Psoas muscle (tissue), 7 donors: ENCODE measurements at regions not wholly inside any gene's neighbourhood (a gene's known extent, or its start where the extent isn't known, plus 50 kb on each side); places are given as distances from the start of the nearest gene placed in this dataset.

Experiments
- ATAC-seq, 4 donors: fragments of 200-7000 bp; cut with Tn5 transposase; one replicate each; pipeline ENCODE4 v1.9.1; 2020; ENCODE audit warnings: moderate library complexity in 3 of 4, mild to moderate bottlenecking in 2 of 4
- DNase-seq, 2 donors: peaks; one replicate each; pipeline ENCODE4 v3.0.0-alpha.2; 2020
- H3K27ac ChIP-seq: fragments of 200-600 bp; one replicate; pipeline ENCODE4 v1.8.0; 2022
- H3K27me3 ChIP-seq, 3 donors: fragments of 200-600 bp in 1 of 3; one replicate each; pipeline versions ENCODE4 v1.6.1 to v1.8.0; 2013 to 2022; ENCODE audit warnings: low read length in 2 of 3, mild to moderate bottlenecking in 2 of 3, moderate library complexity in 1 of 3; ENCODE audit not compliant: insufficient read depth in 3 of 3
- H3K36me3 ChIP-seq, 2 donors: fragments of 200-600 bp in 1 of 2; one replicate each; pipeline versions ENCODE4 v1.6.1 to v1.8.0; 2013 to 2022; ENCODE audit warnings: low read depth in 1 of 2, mild to moderate bottlenecking in 1 of 2, moderate library complexity in 1 of 2; ENCODE audit not compliant: insufficient read depth in 1 of 2
- H3K4me1 ChIP-seq: fragments of 200-600 bp; one replicate; pipeline ENCODE4 v1.8.0; 2022
- H3K4me3 ChIP-seq: fragments of 200-600 bp; one replicate; pipeline ENCODE4 v1.8.0; 2022; ENCODE audit warnings: mild to moderate bottlenecking
- H3K9me3 ChIP-seq: fragments of 200-600 bp; one replicate; pipeline ENCODE4 v1.8.0; 2022
- CTCF ChIP-seq: fragments of 200-600 bp; IDR thresholded peaks from one replicate; pipeline ENCODE4 v1.8.0; 2022; ENCODE audit warnings: antibody characterized with exemption
- WGBS, 3 donors: extraction: QIAGEN DNeasy Blood & Tissue Kit; methylation state at CpG; one replicate each; pipeline versions ENCODE4 v1.1.6 to v1.1.7; 2013; 5-methylcytosine and 5-hydroxymethylcytosine counted together
- intact Hi-C, 2 donors: fragments of 100-400 bp; cut with DNase I; formaldehyde crosslinking; loops; one replicate each; pipeline versions ENCODE4 v1.11.0 to v1.14.2; 2022
- donor health status: healthy with polysubstance abuse.
- donor health status: DM: no; HTN: no; CAD: no; lungs with moderate emphysema.
- donor health status: Bipolar disorder and iron deficiency.
- donor health status: healthy.
- donor health status: DM: yes; HTN: yes; CAD: no.
- donor health status: DM: no; HTN: no; CAD: no.
- donor health status: DM: yes; HTN: yes; CAD: no.

- DNase-seq (no peak), ATAC-seq (no peak)
- 21 to 31% (median 21%) methylated on average over 3 of the region's 3 CpGs for WGBS, 3 donors
Observed at GRCh38 chr2:16828828-16829160, 163.2 kb upstream of the CYRIA start.

GRCh38 chr2:16828044-16828827, 162.6 kb upstream of the CYRIA start:
- H3K27me3 ChIP-seq, result no peaks in the 10 kb centered on the region
- 47 to 67% (median 64%) methylated on average over 7 of the region's 7 CpGs for WGBS, 3 donors
- H3K4me1 ChIP-seq, result no peaks in the 10 kb centered on the region
- H3K36me3 ChIP-seq, result no peaks in the 10 kb centered on the region
- ATAC-seq (no peak), DNase-seq (no peak)
- H3K27ac ChIP-seq, result no peak overlapping the region
- intact Hi-C loops, result no loop called here
- TF ChIP-seq CTCF, result no peak
- no peak overlapping the region for H3K4me3 ChIP-seq
- H3K9me3 ChIP-seq, result no peaks in the 10 kb centered on the region

More at GRCh38 chr2:16828828-16829160, 163.2 kb upstream of the CYRIA start:
- Histone ChIP-seq H3K4me1 (no peaks in the 10 kb centered on the region), H3K27ac (no peak overlapping the region), H3K9me3 (no peaks in the 10 kb centered on the region), H3K4me3 (no peak overlapping the region), H3K27me3 (no peaks in the 10 kb centered on the region), H3K36me3 (no peaks in the 10 kb centered on the region)
- intact Hi-C loops, result no loop called here
- TF ChIP-seq CTCF, result no peak

- ATAC-seq (no peak), DNase-seq (no peak)
- no peak for TF ChIP-seq CTCF
- WGBS, 3 donors, result 86 to 95% (median 93%) methylated on average over 1 of the region's 1 CpG
- Histone ChIP-seq H3K4me3 (no peak overlapping the region), H3K4me1 (no peaks in the 10 kb centered on the region), H3K36me3 (no peaks in the 10 kb centered on the region), H3K27me3 (no peaks in the 10 kb centered on the region), H3K27ac (no peak overlapping the region), H3K9me3 (no peaks in the 10 kb centered on the region)
- intact Hi-C loops, result no loop called here
Observed at GRCh38 chr2:16824472-16824871, 158.8 kb upstream of the CYRIA start.

- no peak overlapping the region for H3K27ac ChIP-seq
- H3K4me3 ChIP-seq, result no peak overlapping the region
- intact Hi-C loops, result no loop called here
- H3K4me1 ChIP-seq, result no peaks in the 10 kb centered on the region
- 76 to 81% (median 77%) methylated on average over 2 of the region's 2 CpGs for WGBS, 3 donors
- DNase-seq (no peak), ATAC-seq (no peak)
- no peaks in the 10 kb centered on the region for H3K27me3 ChIP-seq
- no peaks in the 10 kb centered on the region for H3K36me3 ChIP-seq
- TF ChIP-seq CTCF, result no peak
- H3K9me3 ChIP-seq, result no peaks in the 10 kb centered on the region
Observed at GRCh38 chr2:16821692-16822091, 156.1 kb upstream of the CYRIA start.

GRCh38 chr2:16818203-16818556, 152.5 kb upstream of the CYRIA start:
- H3K4me1 ChIP-seq, result no peaks in the 10 kb centered on the region
- H3K36me3 ChIP-seq, result no peaks in the 10 kb centered on the region
- H3K27ac ChIP-seq, result no peak overlapping the region
- DNase-seq (no peak), ATAC-seq (no peak)
- TF ChIP-seq CTCF, result no peak
- no peak overlapping the region for H3K4me3 ChIP-seq
- peaks cover 0 to 3% (median 0%) of the 10 kb centered on the region in 3 donors for H3K27me3 ChIP-seq
- intact Hi-C loops, result no loop called here
- WGBS, 3 donors, result 76 to 89% (median 83%) methylated on average over 5 of the region's 5 CpGs
- no peaks in the 10 kb centered on the region for H3K9me3 ChIP-seq
